HL-60 (cell line): ENCODE measurements at regions not wholly inside any gene's neighbourhood (a gene's known extent, or its start where the extent isn't known, plus 50 kb on each side); places are given as distances from the start of the nearest gene placed in this dataset.
"Not testable (repeated sequence)": the region's sequence is repeated elsewhere in the genome, so short reads cannot be mapped to it uniquely, and the experiment has no call there.

Experiments
- DNase-seq, 2 experiments: peaks; one replicate each; pipeline ENCODE4 v3.0.0-alpha.2; 2010 to 2020; ENCODE audit warnings: low read depth in 1 of 2, low spot score in 1 of 2
- H3K27ac ChIP-seq: fragments of 250-450 bp; sonication (Bioruptor Pico); replicated peaks from 2 replicates; pipeline ENCODE4 v1.5.1; 2020; ENCODE audit warnings: mild to moderate bottlenecking, moderate library complexity
- H3K27me3 ChIP-seq: fragments of 250-450 bp; sonication (Bioruptor Pico); 2 replicates; pipeline ENCODE4 v1.5.1; 2021; ENCODE audit warnings: mild to moderate bottlenecking, moderate library complexity; ENCODE audit not compliant: insufficient read depth, poor library complexity, severe bottlenecking
- H3K4me3 ChIP-seq: replicated peaks from 2 replicates; pipeline ENCODE4 v1.5.1; 2011; ENCODE audit warnings: mild to moderate bottlenecking, control low read depth, low read length; ENCODE audit not compliant: insufficient read depth
- GABPA ChIP-seq: IDR thresholded peaks from 2 replicates; pipeline ENCODE4 v1.6.1; 2012; ENCODE audit warnings: low read depth
- POLR2AphosphoS5 ChIP-seq: IDR thresholded peaks from 2 replicates; pipeline ENCODE4 v1.6.1; 2012; ENCODE audit warnings: low read depth
- REST ChIP-seq: IDR thresholded peaks from 2 replicates; pipeline ENCODE4 v1.6.1; 2012; ENCODE audit warnings: low read depth; ENCODE audit not compliant: insufficient replicate concordance
- SPI1 ChIP-seq: IDR thresholded peaks from 2 replicates; pipeline ENCODE4 v1.6.1; 2012; ENCODE audit warnings: low read depth, mild to moderate bottlenecking, borderline replicate concordance
- TF ChIP-seq, protein P1 (sequence below): IDR thresholded peaks from one replicate; pipeline ENCODE4 v1.5.1; 2011; ENCODE audit warnings: low read length, control low read depth, inconsistent platforms; ENCODE audit not compliant: insufficient read depth

GRCh38 chr6:167559675-167560479 lies 235.0 kb downstream of the TTLL2 start:
- no peak overlapping the region for H3K27ac ChIP-seq

GRCh38 chr6:167560673-167561569 lies 236.0 kb downstream of the TTLL2 start:
- no peak overlapping the region for H3K27ac ChIP-seq
- TF ChIP-seq REST: no peak
- TF ChIP-seq SPI1: no peak
- no peak for TF ChIP-seq GABPA
- TF ChIP-seq, protein P1, sequence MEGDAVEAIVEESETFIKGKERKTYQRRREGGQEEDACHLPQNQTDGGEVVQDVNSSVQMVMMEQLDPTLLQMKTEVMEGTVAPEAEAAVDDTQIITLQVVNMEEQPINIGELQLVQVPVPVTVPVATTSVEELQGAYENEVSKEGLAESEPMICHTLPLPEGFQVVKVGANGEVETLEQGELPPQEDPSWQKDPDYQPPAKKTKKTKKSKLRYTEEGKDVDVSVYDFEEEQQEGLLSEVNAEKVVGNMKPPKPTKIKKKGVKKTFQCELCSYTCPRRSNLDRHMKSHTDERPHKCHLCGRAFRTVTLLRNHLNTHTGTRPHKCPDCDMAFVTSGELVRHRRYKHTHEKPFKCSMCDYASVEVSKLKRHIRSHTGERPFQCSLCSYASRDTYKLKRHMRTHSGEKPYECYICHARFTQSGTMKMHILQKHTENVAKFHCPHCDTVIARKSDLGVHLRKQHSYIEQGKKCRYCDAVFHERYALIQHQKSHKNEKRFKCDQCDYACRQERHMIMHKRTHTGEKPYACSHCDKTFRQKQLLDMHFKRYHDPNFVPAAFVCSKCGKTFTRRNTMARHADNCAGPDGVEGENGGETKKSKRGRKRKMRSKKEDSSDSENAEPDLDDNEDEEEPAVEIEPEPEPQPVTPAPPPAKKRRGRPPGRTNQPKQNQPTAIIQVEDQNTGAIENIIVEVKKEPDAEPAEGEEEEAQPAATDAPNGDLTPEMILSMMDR: no peak
- TF ChIP-seq POLR2AphosphoS5: no peak
- no peak for DNase-seq
- H3K27me3 ChIP-seq: no peaks in the 10 kb centered on the region
- no peak overlapping the region for H3K4me3 ChIP-seq

More at GRCh38 chr6:167559675-167560479, 235.0 kb downstream of the TTLL2 start:
- DNase-seq: no peak
- H3K27me3 ChIP-seq: no peaks in the 10 kb centered on the region
- no peak for TF ChIP-seq REST
- TF ChIP-seq GABPA: no peak
- TF ChIP-seq POLR2AphosphoS5: no peak
- TF ChIP-seq, protein P1: no peak
- TF ChIP-seq SPI1: no peak
- no peak overlapping the region for H3K4me3 ChIP-seq

- H3K27me3 ChIP-seq, DNase-seq, H3K27ac ChIP-seq, H3K4me3 ChIP-seq: not testable (repeated sequence)
Measured at GRCh38 chr6:167562862-167563261, 238.0 kb downstream of the TTLL2 start.
